ENCODE measurements at regions not wholly inside any gene's neighbourhood (a gene's known extent, or its start where the extent isn't known, plus 50 kb on each side); places are given as distances from the start of the nearest gene placed in this dataset.

- TF ChIP-seq CTCF (IDR thresholded peaks at IDR 0.05; ENCODE audit: low read depth, low read length) (no peak), EZH2phosphoT487 (IDR thresholded peaks at IDR 0.05; ENCODE audit: low read depth) (no peak)
Measured at GRCh38 chr22:27394806-27395404, 406.7 kb downstream of the MN1 start.
